ENCODE measurements at regions not wholly inside any gene's neighbourhood (a gene's known extent, or its start where the extent isn't known, plus 50 kb on each side); places are given as distances from the start of the nearest gene placed in this dataset.

DNA sequence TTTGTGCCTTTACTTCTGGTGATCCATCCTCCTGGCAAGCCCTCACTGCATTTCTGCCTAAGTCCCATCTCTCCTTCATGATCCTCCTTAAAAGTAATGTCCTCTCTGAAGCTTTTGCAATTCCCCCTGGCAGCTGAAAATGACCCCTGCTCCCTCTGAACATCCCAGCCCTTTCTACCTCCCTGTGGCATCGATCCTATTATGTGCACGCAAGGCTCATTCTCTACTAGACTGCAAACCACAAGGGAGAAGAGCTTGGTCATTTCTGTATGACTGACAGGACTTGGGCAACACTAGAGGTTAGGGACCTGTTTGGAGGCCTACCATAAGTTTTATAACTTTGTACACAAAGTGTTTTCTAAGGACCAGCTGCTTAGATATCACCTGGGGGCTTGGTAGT is 50.8 kb upstream of the RAP2C start:
- TF ChIP-seq CTCF (IDR thresholded peaks at IDR 0.05) = no peak
